Liver (tissue), 8 donors: ENCODE measurements at regions not wholly inside any gene's neighbourhood (a gene's known extent, or its start where the extent isn't known, plus 50 kb on each side); places are given as distances from the start of the nearest gene placed in this dataset.

ENCODE experiments used
- DNase-seq: peaks from one replicate; pipeline ENCODE4 v3.0.0-alpha.2; 2017; ENCODE audit warnings: low spot score
- H3K27ac ChIP-seq, 2 donors: one replicate each; pipeline ENCODE4 v1.7.0; 2013; ENCODE audit warnings: inconsistent platforms in 2 of 2, low read length in 2 of 2, control low read depth in 1 of 2, low read depth in 1 of 2, mild to moderate bottlenecking in 1 of 2
- H3K27me3 ChIP-seq, 4 donors: one replicate each; pipeline versions ENCODE4 v1.6.1 to v1.7.0; 2013; ENCODE audit warnings: low read length in 3 of 4, inconsistent platforms in 1 of 4, mild to moderate bottlenecking in 1 of 4, moderate library complexity in 1 of 4; ENCODE audit not compliant: control insufficient read depth in 4 of 4, insufficient read depth in 4 of 4
- H3K36me3 ChIP-seq, 4 donors: one replicate each; pipeline versions ENCODE4 v1.6.1 to v1.7.0; 2013; ENCODE audit warnings: low read length in 3 of 4, mild to moderate bottlenecking in 3 of 4, low read depth in 1 of 4, moderate library complexity in 1 of 4; ENCODE audit not compliant: control insufficient read depth in 4 of 4, insufficient read depth in 3 of 4
- H3K4me1 ChIP-seq, 4 donors: one replicate each; pipeline versions ENCODE4 v1.6.1 to v1.7.0; 2013; ENCODE audit warnings: low read length in 3 of 4, mild to moderate bottlenecking in 3 of 4, moderate library complexity in 1 of 4; ENCODE audit not compliant: control insufficient read depth in 4 of 4, insufficient read depth in 4 of 4
- H3K4me3 ChIP-seq, 3 donors: one replicate each; pipeline versions ENCODE4 v1.6.1 to v1.7.0; 2013; ENCODE audit warnings: low read length in 3 of 3, control low read depth in 1 of 3, low read depth in 1 of 3, mild to moderate bottlenecking in 1 of 3
- H3K9ac ChIP-seq, 2 donors: one replicate each; pipeline ENCODE4 v1.7.0; 2013; ENCODE audit warnings: low read length in 2 of 2, mild to moderate bottlenecking in 2 of 2, moderate library complexity in 2 of 2, control low read depth in 1 of 2, low read depth in 1 of 2
- H3K9me3 ChIP-seq, 4 donors: one replicate each; pipeline versions ENCODE4 v1.6.1 to v1.7.0; 2013; ENCODE audit warnings: low read length in 3 of 4; ENCODE audit not compliant: control insufficient read depth in 4 of 4
- ATF3 ChIP-seq: IDR thresholded peaks from 2 replicates; pipeline ENCODE4 v1.6.1; 2016; ENCODE audit warnings: antibody characterized with exemption
- CTCF ChIP-seq: fragments of 150-350 bp; IDR thresholded peaks from 2 replicates; pipeline ENCODE4 v1.5.1; 2017; ENCODE audit warnings: improper control_type of control experiment, low read depth, low read length; ENCODE audit not compliant: missing input control
- EGR1 ChIP-seq, 2 donors: IDR thresholded peaks; 2 replicates each; pipeline ENCODE4 v1.6.1; 2016 to 2018; ENCODE audit warnings: antibody characterized with exemption in 2 of 2, low read depth in 2 of 2
- FOXA1 ChIP-seq: IDR thresholded peaks from 2 replicates; pipeline ENCODE4 v1.6.1; 2016; ENCODE audit warnings: antibody characterized with exemption
- FOXA2 ChIP-seq: IDR thresholded peaks from 2 replicates; pipeline ENCODE4 v1.6.1; 2016; ENCODE audit warnings: antibody characterized with exemption
- GABPA ChIP-seq, 2 donors: IDR thresholded peaks in 1 of 2; conservative IDR thresholded peaks in 1 of 2; 2 replicates each; pipeline ENCODE4 v1.6.1; 2016; ENCODE audit warnings: antibody characterized with exemption in 2 of 2, mild to moderate bottlenecking in 1 of 2, moderate library complexity in 1 of 2
- HNF4A ChIP-seq, 2 donors: conservative IDR thresholded peaks; 2 replicates each; pipeline ENCODE4 v1.6.1; 2016; ENCODE audit warnings: antibody characterized with exemption in 2 of 2, mild to moderate bottlenecking in 2 of 2
- HNF4G ChIP-seq: IDR thresholded peaks from 2 replicates; pipeline ENCODE4 v1.6.1; 2016; ENCODE audit warnings: antibody characterized with exemption
- JUND ChIP-seq, 2 donors: IDR thresholded peaks; 2 replicates each; pipeline ENCODE4 v1.6.1; 2016; ENCODE audit warnings: antibody characterized with exemption in 2 of 2
- MAX ChIP-seq: IDR thresholded peaks from 2 replicates; pipeline ENCODE4 v1.6.1; 2016; ENCODE audit warnings: antibody characterized with exemption
- NR2F2 ChIP-seq: IDR thresholded peaks from 2 replicates; pipeline ENCODE4 v1.6.1; 2016; ENCODE audit warnings: antibody characterized with exemption
- RAD21 ChIP-seq, 2 donors: IDR thresholded peaks; 2 replicates each; pipeline ENCODE4 v1.6.1; 2016; ENCODE audit warnings: antibody characterized with exemption in 2 of 2, mild to moderate bottlenecking in 2 of 2
- RXRA ChIP-seq, 2 donors: IDR thresholded peaks; 2 replicates each; pipeline ENCODE4 v1.6.1; 2017 to 2018; ENCODE audit warnings: antibody characterized with exemption in 2 of 2, mild to moderate bottlenecking in 1 of 2
- SP1 ChIP-seq: IDR thresholded peaks from 2 replicates; pipeline ENCODE4 v1.6.1; 2018; ENCODE audit warnings: antibody characterized with exemption, mild to moderate bottlenecking
- TAF1 ChIP-seq: conservative IDR thresholded peaks from 2 replicates; pipeline ENCODE4 v1.6.1; 2016; ENCODE audit warnings: antibody characterized with exemption, mild to moderate bottlenecking
- YY1 ChIP-seq: IDR thresholded peaks from 2 replicates; pipeline ENCODE4 v1.6.1; 2016; ENCODE audit warnings: antibody characterized with exemption, mild to moderate bottlenecking
- WGBS: extraction: QIAGEN DNeasy Blood & Tissue Kit; methylation state at CpG from one replicate; pipeline ENCODE4 v1.1.7; 2013; 5-methylcytosine and 5-hydroxymethylcytosine counted together
- TF ChIP-seq, protein P1 (sequence below): IDR thresholded peaks from 2 replicates; pipeline ENCODE4 v1.6.1; 2016; ENCODE audit warnings: antibody characterized with exemption
- TF ChIP-seq, protein P2 (sequence below): IDR thresholded peaks from 2 replicates; pipeline ENCODE4 v1.6.1; 2016; ENCODE audit warnings: antibody characterized with exemption, mild to moderate bottlenecking
- donor health status: healthy.
- donor health status: healthy.
- donor health status: healthy.
- donor health status: healthy.
- donor health status: healthy.

GRCh38 chr6:87767478-87767877, 65.4 kb upstream of the AKIRIN2 start:
- no peaks in the 10 kb centered on the region for H3K27me3 ChIP-seq
- no peaks in the 10 kb centered on the region for H3K4me1 ChIP-seq
- WGBS, result 89% methylated on average over 10 of the region's 10 CpGs
- no peaks in the 10 kb centered on the region for H3K9me3 ChIP-seq
- no peak overlapping the region for H3K27ac ChIP-seq
- no peak for DNase-seq
- no peak for TF ChIP-seq TAF1
- no peak for TF ChIP-seq CTCF
- TF ChIP-seq SP1, result no peak
- no peak for TF ChIP-seq HNF4A (conservative IDR thresholded peaks at IDR 0.05)
- no peak for TF ChIP-seq RXRA (IDR thresholded peaks at IDR 0.05)
- TF ChIP-seq YY1, result no peak
- no peak for TF ChIP-seq GABPA (IDR thresholded peaks at IDR 0.05 in 1 of 2, conservative IDR thresholded peaks at IDR 0.05 in 1 of 2)
- TF ChIP-seq ATF3, result no peak
- TF ChIP-seq MAX, result no peak
- TF ChIP-seq EGR1 (IDR thresholded peaks at IDR 0.05; ENCODE audit: low read depth in 2 of 2), result no peak
- TF ChIP-seq JUND (IDR thresholded peaks at IDR 0.05), result no peak
- TF ChIP-seq, protein P1, sequence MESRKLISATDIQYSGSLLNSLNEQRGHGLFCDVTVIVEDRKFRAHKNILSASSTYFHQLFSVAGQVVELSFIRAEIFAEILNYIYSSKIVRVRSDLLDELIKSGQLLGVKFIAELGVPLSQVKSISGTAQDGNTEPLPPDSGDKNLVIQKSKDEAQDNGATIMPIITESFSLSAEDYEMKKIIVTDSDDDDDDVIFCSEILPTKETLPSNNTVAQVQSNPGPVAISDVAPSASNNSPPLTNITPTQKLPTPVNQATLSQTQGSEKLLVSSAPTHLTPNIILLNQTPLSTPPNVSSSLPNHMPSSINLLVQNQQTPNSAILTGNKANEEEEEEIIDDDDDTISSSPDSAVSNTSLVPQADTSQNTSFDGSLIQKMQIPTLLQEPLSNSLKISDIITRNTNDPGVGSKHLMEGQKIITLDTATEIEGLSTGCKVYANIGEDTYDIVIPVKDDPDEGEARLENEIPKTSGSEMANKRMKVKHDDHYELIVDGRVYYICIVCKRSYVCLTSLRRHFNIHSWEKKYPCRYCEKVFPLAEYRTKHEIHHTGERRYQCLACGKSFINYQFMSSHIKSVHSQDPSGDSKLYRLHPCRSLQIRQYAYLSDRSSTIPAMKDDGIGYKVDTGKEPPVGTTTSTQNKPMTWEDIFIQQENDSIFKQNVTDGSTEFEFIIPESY, result no peak
- no peak for TF ChIP-seq HNF4G
- no peaks in the 10 kb centered on the region for H3K36me3 ChIP-seq
- no peak overlapping the region for H3K4me3 ChIP-seq
- H3K9ac ChIP-seq, result no peak overlapping the region

DNA sequence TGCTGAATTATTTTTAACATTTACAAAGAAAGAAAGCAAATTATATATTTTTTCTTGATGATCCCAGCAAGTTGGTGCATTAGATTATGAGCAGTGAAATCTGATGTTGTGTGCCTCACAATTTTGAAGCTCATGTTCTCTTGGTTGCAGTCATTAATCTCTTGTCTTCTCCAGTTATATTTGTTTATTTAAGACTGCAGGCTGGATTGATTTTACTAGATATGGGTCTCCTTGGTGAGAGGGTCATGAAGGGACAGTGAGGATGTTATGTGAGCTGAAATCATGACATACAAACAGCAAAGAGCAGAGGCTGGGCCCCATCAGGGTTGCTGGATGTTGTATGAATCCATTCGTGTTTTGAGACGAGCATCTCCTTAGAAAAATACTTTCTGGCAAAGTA, 64.2 kb upstream of the AKIRIN2 start:
- Histone ChIP-seq H3K9me3 (no peaks in the 10 kb centered on the region), H3K4me1 (no peaks in the 10 kb centered on the region), H3K27ac (no peak overlapping the region), H3K4me3 (no peak overlapping the region), H3K36me3 (no peaks in the 10 kb centered on the region), H3K9ac (no peak overlapping the region), H3K27me3 (no peaks in the 10 kb centered on the region)
- WGBS, result 91% methylated on average over 2 of the region's 2 CpGs
- no peak for DNase-seq
- TF ChIP-seq YY1 (no peak), EGR1 (IDR thresholded peaks at IDR 0.05; ENCODE audit: low read depth in 2 of 2) (no peak), MAX (no peak), NR2F2 (no peak), HNF4G (no peak), CTCF (no peak), ATF3 (no peak), JUND (IDR thresholded peaks at IDR 0.05) (no peak), FOXA2 (no peak), SP1 (no peak), RAD21 (IDR thresholded peaks at IDR 0.05) (no peak), RXRA (IDR thresholded peaks at IDR 0.05) (no peak), TAF1 (no peak), FOXA1 (no peak), GABPA (IDR thresholded peaks at IDR 0.05 in 1 of 2, conservative IDR thresholded peaks at IDR 0.05 in 1 of 2) (no peak), HNF4A (conservative IDR thresholded peaks at IDR 0.05) (no peak)
- TF ChIP-seq, protein P2, sequence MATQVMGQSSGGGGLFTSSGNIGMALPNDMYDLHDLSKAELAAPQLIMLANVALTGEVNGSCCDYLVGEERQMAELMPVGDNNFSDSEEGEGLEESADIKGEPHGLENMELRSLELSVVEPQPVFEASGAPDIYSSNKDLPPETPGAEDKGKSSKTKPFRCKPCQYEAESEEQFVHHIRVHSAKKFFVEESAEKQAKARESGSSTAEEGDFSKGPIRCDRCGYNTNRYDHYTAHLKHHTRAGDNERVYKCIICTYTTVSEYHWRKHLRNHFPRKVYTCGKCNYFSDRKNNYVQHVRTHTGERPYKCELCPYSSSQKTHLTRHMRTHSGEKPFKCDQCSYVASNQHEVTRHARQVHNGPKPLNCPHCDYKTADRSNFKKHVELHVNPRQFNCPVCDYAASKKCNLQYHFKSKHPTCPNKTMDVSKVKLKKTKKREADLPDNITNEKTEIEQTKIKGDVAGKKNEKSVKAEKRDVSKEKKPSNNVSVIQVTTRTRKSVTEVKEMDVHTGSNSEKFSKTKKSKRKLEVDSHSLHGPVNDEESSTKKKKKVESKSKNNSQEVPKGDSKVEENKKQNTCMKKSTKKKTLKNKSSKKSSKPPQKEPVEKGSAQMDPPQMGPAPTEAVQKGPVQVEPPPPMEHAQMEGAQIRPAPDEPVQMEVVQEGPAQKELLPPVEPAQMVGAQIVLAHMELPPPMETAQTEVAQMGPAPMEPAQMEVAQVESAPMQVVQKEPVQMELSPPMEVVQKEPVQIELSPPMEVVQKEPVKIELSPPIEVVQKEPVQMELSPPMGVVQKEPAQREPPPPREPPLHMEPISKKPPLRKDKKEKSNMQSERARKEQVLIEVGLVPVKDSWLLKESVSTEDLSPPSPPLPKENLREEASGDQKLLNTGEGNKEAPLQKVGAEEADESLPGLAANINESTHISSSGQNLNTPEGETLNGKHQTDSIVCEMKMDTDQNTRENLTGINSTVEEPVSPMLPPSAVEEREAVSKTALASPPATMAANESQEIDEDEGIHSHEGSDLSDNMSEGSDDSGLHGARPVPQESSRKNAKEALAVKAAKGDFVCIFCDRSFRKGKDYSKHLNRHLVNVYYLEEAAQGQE, result no peak
- TF ChIP-seq, protein P1, result no peak
